GM13977 (cell line): ENCODE measurements at regions not wholly inside any gene's neighbourhood (a gene's known extent, or its start where the extent isn't known, plus 50 kb on each side); places are given as distances from the start of the nearest gene placed in this dataset.

ENCODE experiments used
- DNase-seq: peaks from one replicate; pipeline ENCODE4 v3.0.0; 2012; ENCODE audit warnings: low spot score
- CTCF ChIP-seq: IDR thresholded peaks from 2 replicates; pipeline ENCODE4 v1.5.1; 2012; ENCODE audit warnings: mild to moderate bottlenecking, control low read depth; ENCODE audit not compliant: insufficient read depth; ENCODE audit errors: extremely low read depth, missing control alignments
- in situ Hi-C: fragments of 300-500 bp; cut with MboI; formaldehyde crosslinking; loops from one replicate; pipeline ENCODE4 v1.12.0; 2022; ENCODE audit warnings: low sequenced_read_pairs, low pct_unique_long_range_greater_than_20kb, mixed read lengths, inconsistent platforms; ENCODE audit not compliant: unreplicated experiment

- no peak for TF ChIP-seq CTCF
- DNase-seq = no peak
Observed at GRCh38 chr2:15751477-15751876, 159.8 kb downstream of the DDX1 start.

GRCh38 chr2:15752552-15753232 lies 161.0 kb downstream of the DDX1 start:
- in situ Hi-C loops = no loop called here

More at GRCh38 chr2:15751477-15751876, 159.8 kb downstream of the DDX1 start:
- in situ Hi-C loops = no loop called here

GRCh38 chr2:15753233-15753798 lies 161.6 kb downstream of the DDX1 start:
- DNase-seq = no peak
- no peak for TF ChIP-seq CTCF
- in situ Hi-C loops = no loop called here

More at GRCh38 chr2:15752552-15753232, 161.0 kb downstream of the DDX1 start:
- no peak for TF ChIP-seq CTCF
- DNase-seq = no peak

GRCh38 chr2:15753811-15754702 lies 162.4 kb downstream of the DDX1 start:
- no peak for DNase-seq
- TF ChIP-seq CTCF = no peak
- in situ Hi-C loops = no loop called here

- DNase-seq = no peak
- in situ Hi-C loops = no loop called here
- no peak for TF ChIP-seq CTCF
Observed at GRCh38 chr2:15754703-15755099, 163.0 kb downstream of the DDX1 start.

GRCh38 chr2:15755528-15755927 lies 163.9 kb downstream of the DDX1 start:
- no peak for TF ChIP-seq CTCF
- in situ Hi-C loops = no loop called here
- DNase-seq = no peak
